Cardiac fibroblast (primary cell): ENCODE measurements at regions not wholly inside any gene's neighbourhood (a gene's known extent, or its start where the extent isn't known, plus 50 kb on each side); places are given as distances from the start of the nearest gene placed in this dataset.
A peak's percentile ranks its signal among the peaks of the same experiment; 100 is the strongest.

Experiments
- DNase-seq, 2 donors: peaks; one replicate each; pipeline versions ENCODE4 v3.0.0 to v3.0.0-alpha.2; 2010; ENCODE audit warnings: low read depth in 2 of 2
- H3K4me3 ChIP-seq, 2 donors: replicated peaks in 1 of 2; 1 replicate in 1 of 2; 2 replicates in 1 of 2; pipeline ENCODE4 v1.5.1; 2011; ENCODE audit warnings: low read depth in 2 of 2, low read length in 2 of 2, mild to moderate bottlenecking in 2 of 2, moderate library complexity in 1 of 2
- TF ChIP-seq, protein P1 (sequence below): IDR thresholded peaks from one replicate; pipeline ENCODE4 v1.5.1; 2011; ENCODE audit warnings: low read depth, mild to moderate bottlenecking, low read length, inconsistent platforms

DNA sequence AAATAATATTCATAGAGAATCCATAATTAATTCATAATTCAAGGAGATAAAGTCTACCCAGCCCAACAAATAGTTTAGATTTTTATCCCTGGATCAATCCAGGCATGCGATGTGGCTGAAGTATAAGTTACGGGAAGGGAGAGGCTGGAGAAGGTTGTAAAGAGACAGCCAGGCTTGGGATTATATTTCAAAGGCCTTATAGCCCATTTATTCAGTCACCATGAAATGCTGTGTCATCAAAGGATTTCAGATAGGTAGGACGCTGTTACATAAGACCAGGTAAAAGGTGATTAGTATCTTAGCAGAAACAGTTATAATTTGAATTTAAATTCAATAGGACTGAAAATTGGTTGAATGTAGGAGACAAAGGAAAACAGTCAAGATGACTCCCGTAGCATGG is 73.0 kb upstream of the NFKB1 start:
- H3K4me3 ChIP-seq, result no peak overlapping the region
- TF ChIP-seq, protein P1, sequence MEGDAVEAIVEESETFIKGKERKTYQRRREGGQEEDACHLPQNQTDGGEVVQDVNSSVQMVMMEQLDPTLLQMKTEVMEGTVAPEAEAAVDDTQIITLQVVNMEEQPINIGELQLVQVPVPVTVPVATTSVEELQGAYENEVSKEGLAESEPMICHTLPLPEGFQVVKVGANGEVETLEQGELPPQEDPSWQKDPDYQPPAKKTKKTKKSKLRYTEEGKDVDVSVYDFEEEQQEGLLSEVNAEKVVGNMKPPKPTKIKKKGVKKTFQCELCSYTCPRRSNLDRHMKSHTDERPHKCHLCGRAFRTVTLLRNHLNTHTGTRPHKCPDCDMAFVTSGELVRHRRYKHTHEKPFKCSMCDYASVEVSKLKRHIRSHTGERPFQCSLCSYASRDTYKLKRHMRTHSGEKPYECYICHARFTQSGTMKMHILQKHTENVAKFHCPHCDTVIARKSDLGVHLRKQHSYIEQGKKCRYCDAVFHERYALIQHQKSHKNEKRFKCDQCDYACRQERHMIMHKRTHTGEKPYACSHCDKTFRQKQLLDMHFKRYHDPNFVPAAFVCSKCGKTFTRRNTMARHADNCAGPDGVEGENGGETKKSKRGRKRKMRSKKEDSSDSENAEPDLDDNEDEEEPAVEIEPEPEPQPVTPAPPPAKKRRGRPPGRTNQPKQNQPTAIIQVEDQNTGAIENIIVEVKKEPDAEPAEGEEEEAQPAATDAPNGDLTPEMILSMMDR, result no peak
- no peak for DNase-seq

DNA sequence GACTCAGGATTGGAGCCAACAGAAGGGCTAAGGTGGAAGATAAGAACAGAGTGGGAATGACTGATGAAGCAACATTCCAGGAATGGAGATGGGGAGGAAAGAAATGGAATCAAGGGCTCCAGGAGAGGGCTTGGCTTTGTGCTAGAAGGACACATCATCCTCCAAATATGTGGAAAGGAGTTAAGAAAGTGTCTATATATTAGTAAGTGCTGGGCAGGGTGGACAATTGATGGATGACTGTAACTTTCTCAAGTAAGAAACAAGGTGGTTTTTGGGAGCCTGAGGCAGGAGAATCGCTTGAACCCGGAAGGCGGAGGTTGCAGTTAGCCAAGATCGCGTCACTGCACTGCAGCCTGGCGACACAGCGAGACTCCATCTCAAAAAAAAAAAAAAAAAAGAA is 71.6 kb upstream of the NFKB1 start:
- peak overlapping the region in 1 of 2 donors; percentile 44 for H3K4me3 ChIP-seq
- peak; percentile 77 to 93 for DNase-seq

DNA sequence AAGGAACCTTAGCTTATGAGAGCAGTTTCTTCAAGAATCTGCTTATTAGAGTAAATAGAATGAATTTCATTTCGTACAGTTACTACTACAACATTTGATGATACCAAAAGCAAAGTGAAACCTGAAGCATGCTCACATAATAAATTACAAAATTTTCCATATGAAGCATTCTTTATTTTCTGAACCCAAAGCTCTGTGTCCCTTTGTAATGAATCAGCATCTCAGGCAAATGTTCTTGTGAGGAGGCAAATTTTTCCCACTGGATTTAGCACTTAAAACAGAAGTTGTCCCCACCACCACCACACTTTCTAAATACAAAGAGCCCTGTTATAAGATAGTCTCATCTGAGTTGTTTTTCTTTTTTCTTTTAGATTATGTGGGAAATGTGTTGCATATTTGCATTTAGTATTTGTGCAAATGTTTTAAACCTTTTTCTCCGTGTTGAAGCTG is 70.7 kb upstream of the NFKB1 start:
- H3K4me3 ChIP-seq, result peak overlapping the region; percentile 44 to 45
- TF ChIP-seq, protein P1, result no peak
- peak; percentile 34 to 55 for DNase-seq

More for the DNA sequence above, 71.6 kb upstream of the NFKB1 start:
- TF ChIP-seq, protein P1, result no peak

DNA sequence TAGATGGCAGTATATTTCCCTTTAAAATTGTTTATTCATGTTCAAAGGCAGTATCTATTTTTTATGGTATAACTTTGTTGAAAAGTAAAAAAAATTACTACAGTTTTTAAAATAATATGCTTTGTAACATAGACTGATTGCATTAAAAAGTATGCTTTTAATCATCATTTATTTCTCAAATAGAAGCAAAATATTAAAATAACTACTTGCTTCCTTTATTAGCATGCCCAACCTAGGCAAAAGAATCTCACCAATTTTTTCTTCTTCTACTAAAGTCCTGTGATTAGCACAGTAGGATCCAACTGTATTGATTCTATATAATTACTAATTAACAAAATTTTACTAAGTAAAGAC is 69.6 kb upstream of the NFKB1 start:
- DNase-seq, result no peak
- TF ChIP-seq, protein P1, result no peak
- no peak overlapping the region for H3K4me3 ChIP-seq

DNA sequence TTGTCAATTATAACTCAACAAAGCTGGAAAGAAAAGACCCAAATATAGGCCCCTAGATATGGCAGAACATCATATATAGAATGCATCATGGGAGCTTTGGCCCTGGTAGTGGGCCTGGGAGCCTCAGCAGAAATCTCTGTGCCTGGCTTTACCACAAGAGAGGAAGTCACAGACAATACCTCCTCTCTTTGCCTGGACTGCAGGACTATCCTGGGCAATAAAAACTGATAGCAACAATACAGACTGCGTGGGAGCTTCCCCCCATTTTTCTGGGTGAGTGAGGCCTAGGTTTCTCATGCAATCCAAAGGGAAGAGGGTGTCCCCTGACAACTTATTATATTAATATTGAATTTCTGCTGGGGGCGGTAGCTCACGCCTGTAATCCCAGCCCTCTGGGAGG is 64.0 kb upstream of the NFKB1 start:
- no peak overlapping the region for H3K4me3 ChIP-seq
- TF ChIP-seq, protein P1, result no peak
- no peak for DNase-seq

DNA sequence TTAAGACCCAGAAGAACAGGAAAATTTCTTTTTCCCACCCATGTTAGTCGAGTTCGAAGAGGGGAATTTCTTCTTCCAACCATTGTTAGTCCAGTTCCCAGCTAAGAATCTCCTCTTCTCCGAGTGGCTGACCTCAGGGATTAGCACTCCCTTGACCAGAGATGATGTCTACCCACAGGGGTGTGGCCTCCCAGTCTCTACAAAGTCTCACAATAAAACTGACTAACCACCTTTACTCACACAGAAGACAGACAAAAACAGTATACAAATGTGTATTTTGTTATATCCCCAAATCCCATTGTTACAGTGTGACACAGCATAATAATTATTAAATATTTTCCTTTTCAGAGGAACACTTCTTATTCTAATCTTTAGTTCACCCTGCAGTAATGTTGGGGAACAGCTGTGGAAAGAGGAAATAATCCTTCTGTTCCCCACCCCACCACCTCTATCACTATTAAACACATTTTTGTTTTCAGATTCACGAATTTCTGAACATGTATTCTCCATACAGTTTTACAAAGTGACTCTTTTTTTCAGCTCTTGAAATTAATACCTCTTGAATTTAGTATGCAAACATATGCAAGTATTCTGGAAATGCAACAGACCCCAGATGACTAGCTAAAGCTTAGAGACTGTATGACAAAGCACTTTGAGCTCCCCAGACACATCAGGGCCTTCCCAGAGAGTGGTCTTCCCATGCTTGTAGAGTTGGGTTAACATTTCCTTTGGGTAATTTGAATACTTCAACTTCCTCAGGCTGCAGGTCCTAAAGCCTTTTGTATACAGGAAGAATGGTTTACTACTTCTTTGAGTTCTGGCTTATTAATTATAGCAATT is 62.5 kb upstream of the NFKB1 start:
- H3K4me3 ChIP-seq, result no peak overlapping the region
- peak; percentile 6 to 89 for DNase-seq
- TF ChIP-seq, protein P1, result no peak
